SK-N-SH (cell line): ENCODE measurements at regions not wholly inside any gene's neighbourhood (a gene's known extent, or its start where the extent isn't known, plus 50 kb on each side); places are given as distances from the start of the nearest gene placed in this dataset.

Source experiments
- CTCF ChIA-PET: fragments of 300-600, 350-600 bp; formaldehyde crosslinking; extraction: SDS; loops from one replicate; lab custom pipeline; 2021; lab: Yijun Ruan, JAX
- POLR2A ChIA-PET: fragments of 350-600 bp; sonication (Branson Sonifier 250); formaldehyde crosslinking; extraction: SDS; loops from one replicate; lab custom pipeline; 2020; ENCODE audit warnings: antibody characterized with exemption, inconsistent platforms; lab: Yijun Ruan, JAX
- DNase-seq: peaks from one replicate; pipeline ENCODE4 v3.0.0; 2012
- H2AFZ ChIP-seq: fragments of 200-600 bp; sonication (generic); 2 replicates; pipeline ENCODE4 v1.8.1; 2016; ENCODE audit warnings: antibody characterized with exemption, mild to moderate bottlenecking, low read depth
- H3F3A ChIP-seq: fragments of 200-600 bp; sonication (generic); replicated peaks from 2 replicates; pipeline ENCODE3; 2016; ENCODE audit warnings: antibody characterized with exemption, mild to moderate bottlenecking; ENCODE audit not compliant: insufficient read depth
- H3K27ac ChIP-seq, 2 experiments: fragments of 200-500 bp in 1 of 2; fragments of 200-600 bp in 1 of 2; sonication (Bioruptor generic) in 1 of 2; sonication (generic), shearing (Covaris generic) in 1 of 2; 2 replicates each; pipeline versions ENCODE4 v1.5.1 to v1.6.1; 2014 to 2016; ENCODE audit warnings: low read depth in 2 of 2, inconsistent platforms in 1 of 2, low read length in 1 of 2, mild to moderate bottlenecking in 1 of 2, mixed read lengths in 1 of 2
- H3K27me3 ChIP-seq: fragments of 200-600 bp; sonication (generic), shearing (Covaris generic); 2 replicates; pipeline ENCODE4 v1.6.1; 2016; ENCODE audit warnings: mixed run types; ENCODE audit not compliant: insufficient read depth
- H3K36me3 ChIP-seq, 2 experiments: fragments of 200-500 bp in 1 of 2; fragments of 200-600 bp in 1 of 2; sonication (Bioruptor generic) in 1 of 2; sonication (generic) in 1 of 2; replicated peaks in 1 of 2; 2 replicates each; pipeline versions ENCODE3 to v1.5.1; 2014 to 2016; ENCODE audit warnings: low read length in 1 of 2, mild to moderate bottlenecking in 1 of 2; ENCODE audit not compliant: insufficient read depth in 2 of 2, control insufficient read depth in 1 of 2
- H3K4me1 ChIP-seq, 2 experiments: fragments of 200-500 bp in 1 of 2; fragments of 200-600 bp in 1 of 2; sonication (Bioruptor generic) in 1 of 2; sonication (generic), shearing (Covaris generic) in 1 of 2; 2 replicates each; pipeline versions ENCODE4 v1.5.1 to v1.6.1; 2014 to 2016; ENCODE audit warnings: low read depth in 1 of 2, low read length in 1 of 2, mixed run types in 1 of 2; ENCODE audit not compliant: insufficient read depth in 2 of 2, control insufficient read depth in 1 of 2
- H3K4me2 ChIP-seq: fragments of 200-600 bp; sonication (generic), shearing (Covaris generic); 2 replicates; pipeline ENCODE4 v1.6.1; 2017; ENCODE audit warnings: mixed run types
- H3K4me3 ChIP-seq, 2 experiments: fragments of 200-500 bp in 1 of 2; fragments of 200-600 bp in 1 of 2; sonication (Bioruptor generic) in 1 of 2; sonication (generic), shearing (Covaris generic) in 1 of 2; 2 replicates each; pipeline versions ENCODE4 v1.5.1 to v1.8.1; 2014 to 2016; ENCODE audit warnings: low read depth in 2 of 2, inconsistent platforms in 1 of 2, low read length in 1 of 2, mild to moderate bottlenecking in 1 of 2, mixed read lengths in 1 of 2, moderate library complexity in 1 of 2
- H3K79me2 ChIP-seq: fragments of 200-600 bp; sonication (generic); 2 replicates; pipeline ENCODE4 v1.8.1; 2017; ENCODE audit warnings: mild to moderate bottlenecking; ENCODE audit not compliant: insufficient read depth
- H3K9ac ChIP-seq: fragments of 200-600 bp; sonication (generic); 2 replicates; pipeline ENCODE4 v1.6.1; 2017; ENCODE audit warnings: mixed run types
- H3K9me2 ChIP-seq: fragments of 200-600 bp; sonication (generic); 2 replicates; pipeline ENCODE4 v1.6.1; 2017; ENCODE audit warnings: mixed run types
- H3K9me3 ChIP-seq: fragments of 200-600 bp; sonication (generic); 2 replicates; pipeline ENCODE4 v1.6.1; 2017; ENCODE audit warnings: mixed run types, mild to moderate bottlenecking, moderate library complexity
- H4K20me1 ChIP-seq: fragments of 200-600 bp; sonication (generic); 2 replicates; pipeline ENCODE4 v1.6.1; 2017; ENCODE audit warnings: mild to moderate bottlenecking, mixed run types; ENCODE audit not compliant: insufficient read depth
- ELF1 ChIP-seq: IDR thresholded peaks from 2 replicates; pipeline ENCODE4 v1.4.0; 2012
- EP300 ChIP-seq, 2 experiments: IDR thresholded peaks; 2 replicates each; pipeline versions ENCODE4 v1.4.0 to v1.6.1; 2012; ENCODE audit warnings: borderline replicate concordance in 1 of 2, low read depth in 1 of 2, low read length in 1 of 2
- GATA2 ChIP-seq: sonication (generic); formaldehyde crosslinking; IDR thresholded peaks from 2 replicates; pipeline ENCODE4 v1.5.0; 2020; ENCODE audit warnings: mild to moderate bottlenecking, missing genetic modification reagents
- MXI1 ChIP-seq: IDR thresholded peaks from 2 replicates; pipeline ENCODE4 v1.6.1; 2012; ENCODE audit warnings: mild to moderate bottlenecking, low read depth, low read length, improper control_type of control experiment
- NRF1 ChIP-seq: IDR thresholded peaks from 2 replicates; pipeline ENCODE4 v1.6.1; 2012; ENCODE audit warnings: low read depth, mild to moderate bottlenecking, low read length
- POLR2AphosphoS5 ChIP-seq: IDR thresholded peaks from 2 replicates; pipeline ENCODE4 v1.6.1; 2012; ENCODE audit warnings: low read depth, low read length
- RAD21 ChIP-seq: IDR thresholded peaks from 2 replicates; pipeline ENCODE4 v1.6.1; 2012; ENCODE audit warnings: mild to moderate bottlenecking, low read length
- RFX5 ChIP-seq: IDR thresholded peaks from 2 replicates; pipeline ENCODE4 v1.6.1; 2012; ENCODE audit warnings: mild to moderate bottlenecking, improper control_type of control experiment, low read length
- RXRA ChIP-seq: IDR thresholded peaks from 2 replicates; pipeline ENCODE4 v1.4.0; 2012; ENCODE audit warnings: low read depth, mild to moderate bottlenecking, borderline replicate concordance
- SMC3 ChIP-seq: IDR thresholded peaks from 2 replicates; pipeline ENCODE4 v1.6.1; 2012; ENCODE audit warnings: low read depth, low read length, improper control_type of control experiment
- YY1 ChIP-seq: IDR thresholded peaks from 2 replicates; pipeline ENCODE4 v1.4.0; 2012; ENCODE audit warnings: low read depth, mild to moderate bottlenecking
- WGBS: methylation state at CpG from one replicate; pipeline ENCODE4 v1.1.6; 2017; ENCODE audit warnings: low lambda C conversion rate; 5-methylcytosine and 5-hydroxymethylcytosine counted together
- TF ChIP-seq, protein P1 (sequence below): IDR thresholded peaks from 2 replicates; pipeline ENCODE4; 2012
- TF ChIP-seq, protein P2 (sequence below): fragments of 150-350 bp; IDR thresholded peaks from 2 replicates; pipeline ENCODE4 v1.6.1; 2017; ENCODE audit warnings: antibody characterized with exemption, low read length, low read depth, borderline replicate concordance

DNA sequence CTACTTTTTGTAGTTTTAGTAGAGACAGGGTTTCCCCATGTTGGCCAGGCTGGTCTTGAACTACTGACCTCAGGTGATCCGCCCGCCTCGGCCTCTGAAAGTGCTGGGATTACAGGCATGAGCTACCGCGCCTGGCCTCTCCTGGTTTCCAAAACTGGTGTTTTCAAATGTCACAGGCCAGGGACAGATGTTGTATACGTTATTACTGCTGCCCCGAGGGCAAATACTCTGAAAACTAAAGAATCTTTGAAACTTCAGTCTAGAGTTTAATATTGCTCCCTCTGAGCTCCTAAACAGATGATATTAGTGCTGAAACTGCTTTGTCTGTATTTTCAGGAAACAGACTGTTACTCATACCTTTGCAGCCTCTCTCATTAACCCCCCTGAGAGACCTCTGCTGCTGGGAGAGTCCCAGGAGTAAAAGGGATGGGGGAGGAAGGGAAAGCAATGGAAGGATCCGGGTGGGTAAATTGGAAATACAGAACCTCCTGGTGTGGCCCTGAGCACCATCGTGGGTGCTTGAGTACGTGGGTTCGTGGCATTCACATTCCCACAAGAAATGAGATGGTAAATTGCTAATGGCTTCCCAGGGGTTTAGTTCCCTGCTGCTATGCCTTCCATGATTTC lies 96.3 kb upstream of the IGF1R start:
- Histone ChIP-seq H3K36me3 (no peaks in the 10 kb centered on the region), H2AFZ (no peak overlapping the region), H3F3A (no peaks in the 10 kb centered on the region)
- TF ChIP-seq, protein P1, sequence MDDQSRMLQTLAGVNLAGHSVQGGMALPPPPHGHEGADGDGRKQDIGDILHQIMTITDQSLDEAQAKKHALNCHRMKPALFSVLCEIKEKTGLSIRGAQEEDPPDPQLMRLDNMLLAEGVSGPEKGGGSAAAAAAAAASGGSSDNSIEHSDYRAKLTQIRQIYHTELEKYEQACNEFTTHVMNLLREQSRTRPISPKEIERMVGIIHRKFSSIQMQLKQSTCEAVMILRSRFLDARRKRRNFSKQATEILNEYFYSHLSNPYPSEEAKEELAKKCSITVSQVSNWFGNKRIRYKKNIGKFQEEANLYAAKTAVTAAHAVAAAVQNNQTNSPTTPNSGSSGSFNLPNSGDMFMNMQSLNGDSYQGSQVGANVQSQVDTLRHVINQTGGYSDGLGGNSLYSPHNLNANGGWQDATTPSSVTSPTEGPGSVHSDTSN: no peak
- TF ChIP-seq MXI1 (no peak), RFX5 (no peak), SMC3 (no peak), ELF1 (no peak), RXRA (no peak), GATA2 (CRISPR knock-in tag) (no peak), YY1 (no peak), POLR2AphosphoS5 (no peak), NRF1 (no peak), RAD21 (no peak)
- TF ChIP-seq, protein P2, sequence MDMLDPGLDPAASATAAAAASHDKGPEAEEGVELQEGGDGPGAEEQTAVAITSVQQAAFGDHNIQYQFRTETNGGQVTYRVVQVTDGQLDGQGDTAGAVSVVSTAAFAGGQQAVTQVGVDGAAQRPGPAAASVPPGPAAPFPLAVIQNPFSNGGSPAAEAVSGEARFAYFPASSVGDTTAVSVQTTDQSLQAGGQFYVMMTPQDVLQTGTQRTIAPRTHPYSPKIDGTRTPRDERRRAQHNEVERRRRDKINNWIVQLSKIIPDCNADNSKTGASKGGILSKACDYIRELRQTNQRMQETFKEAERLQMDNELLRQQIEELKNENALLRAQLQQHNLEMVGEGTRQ: no peak
- TF ChIP-seq, all 33 proteins: peak for 0
- WGBS: 32% methylated on average over 7 of the region's 11 CpGs
- H3K9me2 ChIP-seq: no peaks in the 10 kb centered on the region
- H4K20me1 ChIP-seq: no peaks in the 10 kb centered on the region
- H3K27me3 ChIP-seq: peaks cover 30% of the 10 kb centered on the region; the same call in 1 of the 2 replicates
- peaks cover 0 to 11% of the 10 kb centered on the region in 2 experiments; a peak in 1 of 4 replicates for H3K4me1 ChIP-seq
- no peaks in the 10 kb centered on the region for H3K9me3 ChIP-seq
- DNase-seq: no peak
- POLR2A ChIA-PET: no interaction called here
- H3K79me2 ChIP-seq: no peaks in the 10 kb centered on the region
- CTCF ChIA-PET: interaction anchor here (1.1 to 1.5 kb wide), 2 partner anchors 33 to 123 kb away, joined by 3 read pairs; no protein-coding TSS in a partner anchor
- H3K9ac ChIP-seq: no peak overlapping the region
- H3K4me3 ChIP-seq: no peak overlapping the region
- no peak overlapping the region for H3K27ac ChIP-seq
- H3K4me2 ChIP-seq: no peak overlapping the region

DNA sequence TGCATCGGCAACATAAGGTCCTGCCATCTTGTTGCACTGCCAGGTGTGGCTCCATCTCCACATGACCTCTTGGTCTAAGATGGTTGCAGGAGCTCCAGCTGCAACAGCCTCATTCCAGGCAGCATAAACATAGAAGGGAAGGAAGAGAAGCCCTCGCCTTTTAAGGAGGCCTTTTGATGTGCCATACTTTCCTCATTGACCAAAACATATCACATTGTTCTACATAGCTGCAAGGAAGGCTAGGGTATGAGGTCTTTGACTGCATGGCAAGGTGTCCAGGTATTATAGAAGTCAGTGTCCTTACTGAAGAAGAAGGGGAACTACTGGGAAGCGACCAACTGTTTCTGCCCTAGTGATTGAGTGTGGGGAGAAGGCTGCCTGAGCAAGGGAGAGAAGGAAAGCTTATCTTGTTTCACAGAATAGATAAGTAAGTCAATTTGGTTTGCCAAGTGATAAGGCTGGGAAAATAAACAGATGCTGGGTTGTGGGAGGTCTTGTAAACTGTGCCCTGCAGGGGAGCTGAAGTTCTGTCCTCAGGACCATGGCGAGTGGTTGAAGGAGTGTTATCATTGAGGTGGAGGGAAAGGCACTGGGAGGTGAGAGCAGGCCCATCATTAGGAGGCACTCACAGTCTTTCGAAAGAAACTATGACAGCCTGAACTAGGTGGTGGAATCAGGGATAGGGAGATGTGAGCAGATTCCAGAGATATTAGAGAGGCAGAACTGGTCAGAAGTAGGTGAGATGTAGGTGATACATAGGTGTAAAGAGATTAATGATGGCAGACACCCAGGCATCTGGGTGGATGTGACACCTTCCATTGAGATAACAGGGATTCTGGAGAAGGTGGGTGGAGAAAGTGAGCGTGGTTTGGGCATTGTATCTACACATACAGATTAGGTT lies 93.8 kb upstream of the IGF1R start:
- no peaks in the 10 kb centered on the region for H3K9me2 ChIP-seq

More for the DNA sequence above, 93.8 kb upstream of the IGF1R start:
- peaks cover 19% of the 10 kb centered on the region; the same call in 1 of the 2 replicates for H3K27me3 ChIP-seq
- WGBS: 31% methylated on average over 6 of the region's 6 CpGs
- TF ChIP-seq GATA2 (CRISPR knock-in tag) (peak; percentile 70), RFX5 (no peak), EP300 (IDR thresholded peaks at IDR 0.05; ENCODE audit: borderline replicate concordance in 1 of 2, low read depth in 1 of 2, low read length in 1 of 2) (peak in 1 of 2 experiments; percentile 39; a peak in 1 of 4 replicates)
- TF ChIP-seq, all 33 proteins: peak for 2
- Histone ChIP-seq H3K9ac (no peak overlapping the region), H3K36me3 (no peaks in the 10 kb centered on the region), H3K4me2 (no peak overlapping the region), H3K4me1 (no peaks in the 10 kb centered on the region), H4K20me1 (no peaks in the 10 kb centered on the region), H3K79me2 (no peaks in the 10 kb centered on the region), H3K4me3 (no peak overlapping the region), H2AFZ (no peak overlapping the region), H3K27ac (no peak overlapping the region), H3F3A (no peaks in the 10 kb centered on the region), H3K9me3 (no peaks in the 10 kb centered on the region)
- ChIA-PET POLR2A (no interaction called here), CTCF (interaction anchor here (0.5 to 0.7 kb wide), 2 partner anchors 14 to 358 kb away, joined by 3 to 4 read pairs; no protein-coding TSS in a partner anchor)
- peak; percentile 42 for DNase-seq
